ENCODE measurements at regions not wholly inside any gene's neighbourhood (a gene's known extent, or its start where the extent isn't known, plus 50 kb on each side); places are given as distances from the start of the nearest gene placed in this dataset.

DNA sequence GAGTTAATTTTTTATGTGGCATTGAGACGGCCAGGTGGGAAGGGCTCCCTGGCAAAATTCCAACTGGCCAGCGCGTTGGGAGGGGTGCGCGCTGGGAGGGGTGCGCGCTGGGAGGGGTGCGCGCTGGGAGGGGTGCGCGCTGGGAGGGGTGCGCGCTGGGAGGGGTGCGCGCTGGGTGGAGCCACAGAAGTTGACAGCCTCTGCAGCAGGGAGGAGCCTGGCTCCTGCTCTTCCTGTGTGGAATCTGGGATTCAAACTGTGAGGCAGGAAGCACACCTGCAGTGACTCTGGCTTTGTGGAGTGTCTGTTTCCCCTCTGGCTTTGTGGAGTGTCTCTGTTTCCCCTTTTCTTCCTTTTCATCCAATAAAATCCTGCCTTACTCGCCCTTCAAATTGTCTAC, 147.9 kb upstream of the CBLN2 start:
- DNase-seq = no peak
- Mint-ChIP-seq H3K4me3 (no peak overlapping the region), H3K27me3 (no peaks in the 10 kb centered on the region), H3K27ac (no peak overlapping the region), H3K36me3 (no peaks in the 10 kb centered on the region), H3K4me1 (no peaks in the 10 kb centered on the region), H3K9me3 (ENCODE audit: low read depth) (peaks cover 2% of the 10 kb centered on the region)
- ATAC-seq = no peak
- CTCF ChIA-PET = no interaction called here

DNA sequence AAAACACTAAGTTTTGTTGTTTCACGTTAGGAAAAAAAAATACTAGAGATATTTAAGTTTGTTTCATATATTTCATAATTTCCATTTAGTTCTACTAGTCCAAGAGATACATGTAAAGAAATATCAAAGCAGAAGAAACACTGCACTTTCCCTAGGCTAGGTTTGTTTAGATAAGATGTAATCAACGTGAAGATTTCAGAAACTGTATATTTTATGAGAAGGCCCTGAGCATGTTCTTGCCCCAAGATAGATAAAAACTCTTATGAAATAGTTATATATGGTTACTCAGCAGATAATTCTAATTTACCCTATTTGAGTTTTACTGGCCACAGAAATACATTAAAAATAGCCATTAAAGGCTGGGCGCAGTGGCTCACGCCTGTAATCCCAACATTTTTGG, 143.6 kb upstream of the CBLN2 start:
- CTCF ChIA-PET = no interaction called here
- no peak overlapping the region for H3K4me3 Mint-ChIP-seq
- DNase-seq = no peak
- no peaks in the 10 kb centered on the region for H3K27me3 Mint-ChIP-seq
- no peak for ATAC-seq
- no peaks in the 10 kb centered on the region for H3K9me3 Mint-ChIP-seq (ENCODE audit: low read depth)
- H3K27ac Mint-ChIP-seq = no peak overlapping the region
- no peaks in the 10 kb centered on the region for H3K4me1 Mint-ChIP-seq
- H3K36me3 Mint-ChIP-seq = no peaks in the 10 kb centered on the region

DNA sequence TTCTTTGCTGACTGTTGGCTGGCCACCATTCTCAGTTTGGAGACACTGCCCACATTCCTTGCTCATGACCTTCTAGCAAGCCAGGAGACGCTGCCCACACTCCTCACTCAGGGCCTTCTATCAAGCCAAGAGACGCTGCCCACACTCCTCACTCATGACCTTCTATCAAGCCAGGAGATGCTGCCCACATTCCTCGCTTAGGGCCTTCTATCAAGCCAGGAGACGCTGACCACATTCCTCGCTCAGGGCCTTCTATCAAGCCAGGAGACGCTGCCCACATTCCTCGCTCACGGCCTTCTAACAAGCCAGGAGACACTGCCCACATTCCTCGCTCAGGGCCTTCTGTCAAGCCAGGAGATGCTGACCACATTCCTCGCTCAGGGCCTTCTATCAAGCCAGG, 131.3 kb upstream of the CBLN2 start:
- H3K4me1 Mint-ChIP-seq = no peaks in the 10 kb centered on the region
- no peak for DNase-seq
- H3K27ac Mint-ChIP-seq = no peak overlapping the region
- H3K27me3 Mint-ChIP-seq = no peaks in the 10 kb centered on the region
- no peaks in the 10 kb centered on the region for H3K36me3 Mint-ChIP-seq
- no peak for ATAC-seq
- H3K9me3 Mint-ChIP-seq (ENCODE audit: low read depth) = no peaks in the 10 kb centered on the region
- no peak overlapping the region for H3K4me3 Mint-ChIP-seq
- CTCF ChIA-PET = no interaction called here

DNA sequence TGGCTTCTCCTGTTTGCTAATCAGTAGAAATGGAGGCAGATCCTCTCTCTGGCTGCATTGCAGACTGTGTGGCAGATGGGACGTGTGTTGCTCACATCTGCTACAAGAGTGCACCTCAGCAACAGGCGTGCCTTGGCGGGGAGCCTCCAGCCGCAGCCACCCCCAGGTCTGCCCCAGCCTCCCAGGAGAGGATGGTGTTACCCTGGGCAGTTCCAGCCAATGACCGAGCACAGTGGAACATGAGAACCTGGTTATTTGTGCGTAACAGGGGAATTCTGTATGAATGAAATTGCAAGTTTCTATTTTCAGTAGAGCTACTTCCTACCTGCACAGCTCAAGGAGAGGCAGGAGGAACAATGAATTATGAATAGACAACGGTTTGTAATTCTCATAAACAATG, 130.6 kb upstream of the CBLN2 start:
- no peak overlapping the region for H3K4me3 Mint-ChIP-seq
- H3K27me3 Mint-ChIP-seq = no peaks in the 10 kb centered on the region
- DNase-seq = no peak
- H3K9me3 Mint-ChIP-seq (ENCODE audit: low read depth) = no peaks in the 10 kb centered on the region
- no peaks in the 10 kb centered on the region for H3K36me3 Mint-ChIP-seq
- CTCF ChIA-PET = no interaction called here
- no peaks in the 10 kb centered on the region for H3K4me1 Mint-ChIP-seq
- H3K27ac Mint-ChIP-seq = no peak overlapping the region
- ATAC-seq = no peak

DNA sequence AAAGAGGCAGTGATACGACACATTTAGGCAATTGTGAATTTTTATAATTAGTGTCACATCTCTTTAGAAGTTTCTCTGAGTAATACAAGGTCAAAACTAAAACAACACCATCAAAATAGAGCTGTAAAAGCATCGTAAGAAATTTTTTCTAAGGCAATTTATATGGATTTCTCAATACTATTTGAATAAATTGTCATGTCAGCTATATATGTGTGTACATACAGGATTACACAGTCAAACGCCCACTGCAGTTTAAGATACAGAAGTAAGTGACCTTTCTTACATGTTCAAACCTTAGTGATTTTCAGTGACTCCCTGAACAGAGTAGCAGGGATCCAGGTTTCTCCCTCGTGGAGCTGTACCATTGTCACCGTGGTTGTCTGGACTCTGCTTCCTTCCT, 129.1 kb upstream of the CBLN2 start:
- Mint-ChIP-seq H3K9me3 (ENCODE audit: low read depth) (no peaks in the 10 kb centered on the region), H3K27ac (no peak overlapping the region), H3K27me3 (no peaks in the 10 kb centered on the region), H3K4me3 (no peak overlapping the region), H3K4me1 (no peaks in the 10 kb centered on the region), H3K36me3 (no peaks in the 10 kb centered on the region)
- ATAC-seq (no peak), DNase-seq (no peak)
- CTCF ChIA-PET = interaction anchor here (0.6 kb wide), 1 partner anchor 1217 kb away, joined by 3 read pairs; no protein-coding TSS in a partner anchor

DNA sequence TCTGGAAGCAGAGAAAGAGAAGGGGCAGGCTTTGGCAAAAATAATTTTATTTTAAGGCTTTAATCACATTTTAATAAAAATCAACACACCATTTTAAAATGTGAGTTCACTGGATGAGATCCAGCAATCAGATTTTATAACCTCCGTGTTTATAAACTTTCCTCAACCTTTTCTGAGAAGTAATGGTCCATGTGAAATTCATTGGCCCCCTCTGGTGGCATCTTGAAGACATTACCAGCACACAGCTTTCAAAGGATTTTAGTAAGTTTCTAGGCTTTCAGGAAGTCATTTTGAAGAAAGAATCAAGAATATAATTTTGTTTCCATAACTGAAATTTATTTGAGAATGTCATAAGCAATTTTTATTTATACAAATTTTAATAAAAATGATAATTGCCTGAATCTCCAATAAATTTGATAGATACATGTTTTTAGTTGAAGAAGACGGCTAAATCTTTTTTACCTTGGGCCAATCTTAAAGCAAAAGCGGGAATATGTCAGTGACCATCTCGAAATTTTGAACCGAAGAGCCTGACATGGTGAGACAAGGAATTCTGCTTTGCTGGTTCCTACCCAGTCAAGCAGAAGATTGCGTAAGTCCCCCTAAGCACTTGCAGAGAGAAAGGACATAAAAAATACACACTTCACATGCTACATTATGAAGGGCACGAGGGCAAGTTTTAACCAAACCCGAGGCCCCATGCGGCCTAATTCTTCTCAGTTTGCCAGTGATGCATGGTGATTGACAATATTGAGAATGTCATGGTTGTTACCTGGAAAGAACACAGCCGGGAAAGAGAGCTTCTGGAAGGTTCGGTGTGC, 128.4 kb upstream of the CBLN2 start:
- ATAC-seq (no peak), DNase-seq (no peak)
- H3K27ac Mint-ChIP-seq = no peak overlapping the region
- no peaks in the 10 kb centered on the region for H3K4me1 Mint-ChIP-seq
- CTCF ChIA-PET = interaction anchor here (0.6 to 1.2 kb wide), 2 partner anchors 20 to 1216 kb away, joined by 3 read pairs; no protein-coding TSS in a partner anchor
- no peaks in the 10 kb centered on the region for H3K27me3 Mint-ChIP-seq
- H3K36me3 Mint-ChIP-seq = no peaks in the 10 kb centered on the region
- H3K9me3 Mint-ChIP-seq (ENCODE audit: low read depth) = no peaks in the 10 kb centered on the region
- H3K4me3 Mint-ChIP-seq = no peak overlapping the region

DNA sequence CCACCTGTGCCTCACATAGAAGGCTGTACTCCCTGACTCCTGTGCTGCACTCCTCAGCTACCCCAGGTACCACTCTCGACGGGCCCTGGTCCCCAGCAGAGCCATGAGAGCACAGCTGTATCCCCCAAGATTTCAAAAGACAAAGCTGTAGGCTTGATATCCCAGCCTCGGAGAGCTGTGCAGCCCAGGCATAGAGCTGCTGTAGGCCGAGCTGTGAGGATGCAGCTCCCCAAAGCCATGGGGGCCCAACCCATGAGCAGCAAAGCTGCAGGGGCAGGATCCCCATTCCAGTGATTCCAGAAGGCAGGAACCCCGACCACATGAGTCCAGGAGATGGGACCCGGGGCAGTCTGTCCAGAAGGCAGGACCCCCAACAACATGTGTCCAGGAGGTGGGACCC, 123.8 kb upstream of the CBLN2 start:
- ATAC-seq = no peak
- CTCF ChIA-PET = no interaction called here
- Mint-ChIP-seq H3K27ac (no peak overlapping the region), H3K9me3 (ENCODE audit: low read depth) (peaks cover 7% of the 10 kb centered on the region), H3K4me1 (no peaks in the 10 kb centered on the region), H3K4me3 (no peak overlapping the region), H3K27me3 (no peaks in the 10 kb centered on the region), H3K36me3 (no peaks in the 10 kb centered on the region)
- DNase-seq = no peak

DNA sequence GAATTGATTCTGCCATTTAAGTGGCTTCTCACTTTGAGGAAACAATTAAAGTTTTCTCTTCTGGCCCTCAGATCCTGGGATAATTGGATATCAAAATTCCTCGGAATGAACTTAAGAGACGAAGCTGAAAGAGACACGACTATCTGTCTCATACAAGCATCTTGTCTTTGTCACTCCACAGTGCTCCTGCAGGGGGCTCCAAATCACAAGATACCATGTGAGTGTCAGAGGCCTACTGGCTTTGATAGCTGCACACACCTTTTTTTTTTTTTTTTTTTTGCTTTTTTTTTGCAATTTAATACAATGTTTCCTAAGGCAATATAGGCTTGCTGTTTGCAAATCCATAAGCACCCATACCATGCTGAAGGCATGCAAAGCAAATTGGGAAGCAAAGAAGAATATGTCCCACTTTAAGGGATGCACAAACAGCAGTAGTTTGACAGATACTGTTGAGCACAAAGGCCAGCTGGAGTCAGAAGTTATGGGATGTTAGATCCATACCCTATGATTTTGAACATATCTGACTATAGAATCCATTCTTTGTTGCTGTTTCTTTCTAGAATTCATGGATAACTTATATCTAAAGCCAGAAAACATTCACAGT, 109.0 kb upstream of the CBLN2 start:
- DNase-seq = no peak
- Mint-ChIP-seq H3K4me1 (no peaks in the 10 kb centered on the region), H3K4me3 (no peak overlapping the region), H3K27ac (no peak overlapping the region), H3K9me3 (ENCODE audit: low read depth) (peaks cover 2% of the 10 kb centered on the region), H3K36me3 (no peaks in the 10 kb centered on the region), H3K27me3 (no peaks in the 10 kb centered on the region)
- ATAC-seq = no peak
- CTCF ChIA-PET = interaction anchor here (1.1 kb wide), 1 partner anchor 19 kb away, joined by 3 read pairs; no protein-coding TSS in a partner anchor

DNA sequence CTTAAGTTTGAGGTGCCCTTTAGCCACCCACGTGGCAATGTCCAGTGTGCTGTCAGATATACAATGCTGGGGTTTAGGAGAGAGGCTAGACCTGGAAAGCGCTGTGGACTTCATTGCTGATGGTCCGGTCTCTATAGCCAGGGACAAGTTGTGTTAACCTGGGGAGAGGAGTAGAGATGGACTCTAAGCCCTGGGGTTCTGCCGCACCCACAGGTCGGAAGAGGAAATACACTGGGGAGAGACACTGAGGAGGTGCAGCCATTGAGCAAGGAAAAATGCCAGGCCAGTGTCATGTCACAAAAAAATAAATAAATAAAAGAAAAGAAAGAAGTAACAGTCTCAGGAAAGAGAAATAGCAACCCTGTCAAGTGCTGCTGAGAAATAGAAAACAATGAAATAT, 106.9 kb upstream of the CBLN2 start:
- Mint-ChIP-seq H3K4me1 (no peaks in the 10 kb centered on the region), H3K9me3 (ENCODE audit: low read depth) (peaks cover 2% of the 10 kb centered on the region), H3K36me3 (no peaks in the 10 kb centered on the region), H3K27ac (no peak overlapping the region), H3K4me3 (no peak overlapping the region), H3K27me3 (no peaks in the 10 kb centered on the region)
- no peak for ATAC-seq
- CTCF ChIA-PET = no interaction called here
- DNase-seq = no peak

DNA sequence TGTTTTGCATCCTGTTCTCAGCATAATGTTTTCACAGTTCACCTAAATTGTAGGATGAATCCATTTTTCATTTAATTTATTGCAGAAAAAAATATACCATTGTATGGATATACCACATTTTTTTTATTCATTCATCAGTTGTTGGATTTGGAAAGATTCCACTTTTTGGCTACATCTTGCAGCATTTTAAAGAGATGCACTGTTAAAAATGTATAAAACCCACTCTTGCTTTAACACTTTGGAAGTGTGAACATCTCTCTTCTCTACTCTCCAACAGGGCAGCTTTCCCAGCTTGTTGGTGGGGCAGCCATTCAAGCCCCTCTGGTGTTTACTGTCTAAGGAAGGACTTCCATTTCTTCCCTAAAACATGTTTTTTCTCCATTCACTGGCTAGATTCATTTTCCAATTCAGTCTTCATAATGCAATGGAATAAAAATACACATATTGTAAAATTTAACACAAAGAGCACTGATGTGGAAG, 104.4 kb upstream of the CBLN2 start:
- CTCF ChIA-PET = no interaction called here
- no peak for ATAC-seq

DNA sequence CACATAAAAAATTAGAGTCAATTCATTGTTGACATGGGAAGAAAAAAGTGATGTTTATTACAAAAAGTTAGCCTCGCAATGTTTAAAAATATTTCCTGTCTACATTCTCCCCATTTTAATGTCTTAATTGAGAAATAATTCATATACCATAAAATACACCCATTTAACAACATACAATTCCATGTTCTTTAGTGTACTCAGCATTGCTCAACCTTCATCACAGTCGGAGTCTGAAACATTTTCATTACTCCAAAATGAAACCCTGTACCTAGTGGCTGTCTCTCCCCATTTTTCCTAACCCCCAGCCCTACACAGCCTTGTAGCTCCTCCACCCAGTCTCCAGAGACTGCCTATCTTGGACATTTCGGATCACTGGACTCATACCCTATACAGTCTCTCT, 103.9 kb upstream of the CBLN2 start:
- no peak overlapping the region for H3K4me3 Mint-ChIP-seq
- no peak for DNase-seq
- H3K27ac Mint-ChIP-seq = no peak overlapping the region
- no peaks in the 10 kb centered on the region for H3K27me3 Mint-ChIP-seq
- no peak for ATAC-seq
- H3K9me3 Mint-ChIP-seq (ENCODE audit: low read depth) = peaks cover 5% of the 10 kb centered on the region
- H3K36me3 Mint-ChIP-seq = peaks cover 1% of the 10 kb centered on the region
- CTCF ChIA-PET = no interaction called here
- no peaks in the 10 kb centered on the region for H3K4me1 Mint-ChIP-seq

More for the DNA sequence above, 104.4 kb upstream of the CBLN2 start:
- DNase-seq = no peak
- Mint-ChIP-seq H3K4me1 (no peaks in the 10 kb centered on the region), H3K4me3 (no peak overlapping the region), H3K27me3 (no peaks in the 10 kb centered on the region), H3K9me3 (ENCODE audit: low read depth) (peaks cover 5% of the 10 kb centered on the region), H3K27ac (no peak overlapping the region), H3K36me3 (peaks cover 1% of the 10 kb centered on the region)

DNA sequence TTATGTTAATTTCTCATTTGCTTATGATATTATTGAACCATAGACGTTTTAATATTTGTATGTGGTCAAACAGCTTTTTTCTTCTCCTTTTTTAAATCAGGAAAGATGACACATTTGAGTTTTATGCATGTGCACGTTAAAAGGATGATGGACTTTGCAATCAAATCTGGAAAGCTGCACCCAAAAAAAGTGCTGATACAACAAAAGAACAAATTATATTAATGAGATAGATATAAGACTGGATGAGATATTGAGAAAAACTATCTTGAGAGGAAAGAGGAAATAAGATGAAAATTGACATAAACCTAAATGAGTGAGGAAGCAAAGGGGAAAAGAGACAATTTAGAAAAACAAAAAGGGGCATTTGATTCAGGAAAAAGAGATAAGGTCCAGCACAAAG, 96.4 kb upstream of the CBLN2 start:
- H3K4me3 Mint-ChIP-seq = no peak overlapping the region

DNA sequence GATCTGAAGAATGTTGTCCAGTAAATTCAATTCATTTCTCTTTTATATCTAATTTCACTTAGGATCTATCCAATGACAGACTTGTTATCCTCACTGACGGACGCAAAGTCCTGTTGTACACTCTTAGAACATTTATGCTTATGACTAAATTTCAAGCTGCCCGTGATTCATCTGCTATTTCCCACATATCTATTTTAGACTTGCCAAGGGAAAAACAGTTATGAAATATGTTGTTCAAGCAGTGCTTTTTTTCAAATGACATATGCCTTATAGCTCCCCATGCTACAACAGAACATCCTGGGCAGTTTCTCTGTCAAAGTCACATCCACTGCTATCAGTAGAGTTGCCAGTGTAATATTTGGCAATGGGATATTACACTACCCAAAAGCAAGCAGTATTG, 94.2 kb upstream of the CBLN2 start:
- peaks cover 4% of the 10 kb centered on the region for H3K9me3 Mint-ChIP-seq (ENCODE audit: low read depth)
- H3K4me3 Mint-ChIP-seq = no peak overlapping the region
- no peak overlapping the region for H3K27ac Mint-ChIP-seq
- no peaks in the 10 kb centered on the region for H3K36me3 Mint-ChIP-seq
- ATAC-seq (no peak), DNase-seq (no peak)
- CTCF ChIA-PET = no interaction called here
- no peaks in the 10 kb centered on the region for H3K27me3 Mint-ChIP-seq
- no peaks in the 10 kb centered on the region for H3K4me1 Mint-ChIP-seq

More for the DNA sequence above, 96.4 kb upstream of the CBLN2 start:
- Mint-ChIP-seq H3K27me3 (no peaks in the 10 kb centered on the region), H3K36me3 (peaks cover 1% of the 10 kb centered on the region), H3K4me1 (no peaks in the 10 kb centered on the region), H3K27ac (no peak overlapping the region), H3K9me3 (ENCODE audit: low read depth) (peaks cover 9% of the 10 kb centered on the region)
- CTCF ChIA-PET = no interaction called here
- DNase-seq = no peak
- ATAC-seq = no peak

DNA sequence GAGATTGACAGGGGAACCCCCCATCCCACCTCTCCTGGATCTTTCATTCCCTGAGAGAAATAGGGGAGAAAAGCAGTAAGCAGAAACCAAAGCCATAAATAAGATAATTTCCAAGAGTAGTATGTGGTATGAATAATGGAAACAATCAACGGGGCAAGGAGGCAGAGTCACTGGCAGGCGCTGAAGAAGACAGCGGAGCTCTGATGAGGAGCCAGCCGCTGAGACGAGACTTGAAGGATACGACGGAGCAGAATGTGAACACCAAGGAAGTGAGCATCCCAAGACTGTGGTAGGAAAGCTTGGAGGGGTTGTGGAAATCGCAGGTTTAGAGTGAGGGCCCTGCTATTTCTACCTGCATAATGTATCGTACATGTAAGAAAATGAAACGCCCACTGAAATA, 93.6 kb upstream of the CBLN2 start:
- H3K9me3 Mint-ChIP-seq (ENCODE audit: low read depth) = peaks cover 4% of the 10 kb centered on the region
- H3K4me3 Mint-ChIP-seq = no peak overlapping the region
- H3K27me3 Mint-ChIP-seq = no peaks in the 10 kb centered on the region
- ATAC-seq (no peak), DNase-seq (no peak)
- CTCF ChIA-PET = no interaction called here
- H3K27ac Mint-ChIP-seq = no peak overlapping the region
- H3K4me1 Mint-ChIP-seq = no peaks in the 10 kb centered on the region
- H3K36me3 Mint-ChIP-seq = no peaks in the 10 kb centered on the region
